Brain microvascular endothelial cell (primary cell): ENCODE measurements at regions not wholly inside any gene's neighbourhood (a gene's known extent, or its start where the extent isn't known, plus 50 kb on each side); places are given as distances from the start of the nearest gene placed in this dataset.

Experiments
- DNase-seq: peaks from one replicate; pipeline ENCODE4 v3.0.0-alpha.2; 2020
- H3K27ac ChIP-seq: fragments of 250-450 bp; sonication (Bioruptor Pico); 2 replicates; pipeline ENCODE4 v1.5.1; 2020; ENCODE audit warnings: mild to moderate bottlenecking, moderate library complexity
- H3K27me3 ChIP-seq: fragments of 250-450 bp; sonication (Bioruptor Pico); replicated peaks from 2 replicates; pipeline ENCODE4 v1.5.1; 2020; ENCODE audit warnings: mild to moderate bottlenecking
- H3K36me3 ChIP-seq: fragments of 250-450 bp; sonication (Bioruptor Pico); replicated peaks from 2 replicates; pipeline ENCODE4 v1.5.1; 2020; ENCODE audit warnings: mild to moderate bottlenecking
- H3K4me3 ChIP-seq: 2 replicates; pipeline ENCODE4 v1.5.1; 2011; ENCODE audit warnings: low read depth, mild to moderate bottlenecking, control low read depth, low read length, moderate library complexity
- CTCF ChIP-seq: IDR thresholded peaks from 2 replicates; pipeline ENCODE4 v1.5.1; 2011; ENCODE audit warnings: low read depth, mild to moderate bottlenecking, moderate library complexity, low read length, control low read depth, inconsistent platforms; ENCODE audit errors: missing control alignments
- in situ Hi-C: cut with HindIII; loops from 2 replicates; pipeline ENCODE4 v1.10.0; 2017; ENCODE audit warnings: low sequenced_read_pairs, low pct_ligation_motif_present

GRCh38 chr3:137282871-137283270 is 325.1 kb downstream of the IL20RB start:
- in situ Hi-C loops: no loop called here
- no peak for TF ChIP-seq CTCF

GRCh38 chr3:137285924-137286323 is 328.1 kb downstream of the IL20RB start:
- TF ChIP-seq CTCF: no peak
- Histone ChIP-seq H3K27me3 (no peaks in the 10 kb centered on the region), H3K27ac (no peak overlapping the region), H3K36me3 (no peaks in the 10 kb centered on the region), H3K4me3 (no peak overlapping the region)
- no peak for DNase-seq
- in situ Hi-C loops: no loop called here

More at GRCh38 chr3:137282871-137283270, 325.1 kb downstream of the IL20RB start:
- H3K27me3 ChIP-seq: no peaks in the 10 kb centered on the region
- H3K36me3 ChIP-seq: no peaks in the 10 kb centered on the region
- H3K4me3 ChIP-seq: no peak overlapping the region
- H3K27ac ChIP-seq: no peak overlapping the region
- DNase-seq: no peak

- Histone ChIP-seq H3K4me3 (no peak overlapping the region), H3K27me3 (no peaks in the 10 kb centered on the region), H3K27ac (no peak overlapping the region), H3K36me3 (no peaks in the 10 kb centered on the region)
- TF ChIP-seq CTCF: no peak
- in situ Hi-C loops: no loop called here
- no peak for DNase-seq
Observed at GRCh38 chr3:137293086-137293485, 335.3 kb downstream of the IL20RB start.

DNA sequence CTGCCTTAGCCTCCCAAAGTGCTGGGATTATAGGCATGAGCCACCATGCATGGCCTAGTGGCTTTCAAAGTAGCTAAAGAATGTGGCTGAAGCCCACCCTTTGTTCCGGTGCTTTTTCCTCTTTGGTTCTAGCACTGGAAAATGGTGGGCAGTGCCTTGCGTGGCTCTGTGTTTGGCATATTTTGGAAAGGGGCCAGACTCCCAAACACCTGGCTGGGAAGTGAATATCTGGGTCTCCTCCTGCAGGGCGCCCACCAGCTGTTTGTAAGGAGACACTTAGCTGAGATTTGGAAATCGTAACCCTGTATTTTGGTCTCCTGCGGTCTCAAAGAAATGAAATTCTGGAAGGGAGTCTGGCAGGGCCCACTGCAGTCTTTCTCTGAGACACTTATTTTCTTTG is 336.4 kb downstream of the IL20RB start:
- in situ Hi-C loops: no loop called here
- H3K27me3 ChIP-seq: no peaks in the 10 kb centered on the region
- H3K4me3 ChIP-seq: no peak overlapping the region
- H3K36me3 ChIP-seq: no peaks in the 10 kb centered on the region
- no peak for TF ChIP-seq CTCF
- no peak overlapping the region for H3K27ac ChIP-seq
- no peak for DNase-seq

- DNase-seq: no peak
- H3K4me3 ChIP-seq: no peak overlapping the region
- no peaks in the 10 kb centered on the region for H3K36me3 ChIP-seq
- H3K27me3 ChIP-seq: no peaks in the 10 kb centered on the region
- TF ChIP-seq CTCF: no peak
- in situ Hi-C loops: no loop called here
- no peak overlapping the region for H3K27ac ChIP-seq
Observed at GRCh38 chr3:137294839-137295238, 337.1 kb downstream of the IL20RB start.

GRCh38 chr3:137295336-137295735 is 337.6 kb downstream of the IL20RB start:
- no peak for TF ChIP-seq CTCF
- in situ Hi-C loops: no loop called here
- Histone ChIP-seq H3K36me3 (no peaks in the 10 kb centered on the region), H3K27me3 (no peaks in the 10 kb centered on the region), H3K27ac (no peak overlapping the region), H3K4me3 (no peak overlapping the region)
- DNase-seq: no peak
